CD4-positive, alpha-beta T cell (primary cell): ENCODE measurements at regions not wholly inside any gene's neighbourhood (a gene's known extent, or its start where the extent isn't known, plus 50 kb on each side); places are given as distances from the start of the nearest gene placed in this dataset.

Source experiments
- ATAC-seq: fragments of 200-7000 bp; cut with Tn5 transposase; one replicate; pipeline ENCODE4 v1.10.0; 2022; ENCODE audit warnings: mild to moderate bottlenecking; ENCODE audit not compliant: poor library complexity
- CTCF ChIA-PET: fragments of 350-600 bp; sonication (Branson Sonifier 250); formaldehyde crosslinking; loops from one replicate; lab custom pipeline; 2021; ENCODE audit warnings: antibody characterized with exemption, inconsistent platforms; lab: Charles Lee
- POLR2A ChIA-PET: fragments of 350-600 bp; sonication (Branson Sonifier 250); formaldehyde crosslinking; loops from one replicate; lab custom pipeline; 2021; ENCODE audit warnings: antibody characterized with exemption, inconsistent platforms; lab: Charles Lee
- DNase-seq, 14 experiments: peaks; one replicate each; pipeline ENCODE4 v3.0.0-alpha.2; 2013 to 2020; ENCODE audit warnings: mixed read lengths in 2 of 14
- H3K27ac ChIP-seq, 2 donors: one replicate each; pipeline versions ENCODE4 v1.5.1 to v1.7.0; 2013; ENCODE audit warnings: low read length in 2 of 2, low read depth in 1 of 2, mild to moderate bottlenecking in 1 of 2
- H3K27me3 ChIP-seq, 2 experiments: 1 replicate in 1 of 2; 2 replicates in 1 of 2; pipeline versions ENCODE4 v1.6.1 to v1.7.0; 2013; ENCODE audit warnings: low read length in 2 of 2, control low read depth in 1 of 2, mild to moderate bottlenecking in 1 of 2, moderate library complexity in 1 of 2; ENCODE audit not compliant: insufficient read depth in 2 of 2, control insufficient read depth in 1 of 2
- H3K36me3 ChIP-seq: one replicate; pipeline ENCODE4 v1.6.1; 2013; ENCODE audit warnings: low read length, control low read depth; ENCODE audit not compliant: insufficient read depth
- H3K4me1 ChIP-seq: one replicate; pipeline ENCODE4 v1.6.1; 2013; ENCODE audit warnings: low read length, control low read depth; ENCODE audit not compliant: insufficient read depth
- H3K4me3 ChIP-seq: one replicate; pipeline ENCODE4 v1.5.1; 2013; ENCODE audit warnings: mild to moderate bottlenecking, low read length, moderate library complexity
- H3K9me3 ChIP-seq, 2 experiments: 1 replicate in 1 of 2; 2 replicates in 1 of 2; pipeline versions ENCODE4 v1.6.1 to v1.7.0; 2013; ENCODE audit warnings: low read length in 2 of 2, mild to moderate bottlenecking in 2 of 2, control low read depth in 1 of 2, moderate library complexity in 1 of 2; ENCODE audit not compliant: control insufficient read depth in 1 of 2, insufficient read depth in 1 of 2
- H3K27ac Mint-ChIP-seq: one replicate; pipeline ENCODE4 v1.8.0; 2020; ENCODE audit warnings: mixed read lengths
- H3K27me3 Mint-ChIP-seq: one replicate; pipeline ENCODE4 v1.8.0; 2021; ENCODE audit warnings: mixed read lengths
- H3K36me3 Mint-ChIP-seq: one replicate; pipeline ENCODE4 v1.8.0; 2021; ENCODE audit warnings: low read depth, mixed read lengths
- H3K4me1 Mint-ChIP-seq: one replicate; pipeline ENCODE4 v1.8.0; 2021; ENCODE audit warnings: low read depth, mixed read lengths
- H3K4me3 Mint-ChIP-seq: one replicate; pipeline ENCODE4 v1.8.0; 2020; ENCODE audit warnings: mild to moderate bottlenecking, mixed read lengths
- H3K9me3 Mint-ChIP-seq: one replicate; pipeline ENCODE4 v1.8.0; 2020; ENCODE audit warnings: mixed read lengths
- CTCF ChIP-seq: fragments of 200-600 bp; IDR thresholded peaks from one replicate; pipeline ENCODE4 v1.8.0; 2022; ENCODE audit warnings: antibody characterized with exemption, mild to moderate bottlenecking
- intact Hi-C, 2 experiments: fragments of 100-400 bp; cut with DNase I in 1 of 2; cut with micrococcal nuclease in 1 of 2; formaldehyde crosslinking; loops; one replicate each; pipeline versions ENCODE4 v1.15.1 to v1.9.0; 2023 to 2025; cut with DNase I, micrococcal nuclease

- no peak for TF ChIP-seq CTCF
- H3K27me3 ChIP-seq, result no peaks in the 10 kb centered on the region
- H3K27ac ChIP-seq, result no peak overlapping the region
- Mint-ChIP-seq H3K9me3 (no peaks in the 10 kb centered on the region), H3K4me3 (no peak overlapping the region), H3K27ac (no peak overlapping the region), H3K4me1 (no peaks in the 10 kb centered on the region), H3K36me3 (no peaks in the 10 kb centered on the region), H3K27me3 (no peaks in the 10 kb centered on the region)
- no peak overlapping the region for H3K4me3 ChIP-seq
- ChIA-PET CTCF (no interaction called here), POLR2A (no interaction called here)
- no peaks in the 10 kb centered on the region for H3K9me3 ChIP-seq
- intact Hi-C loops, result no loop called here
- DNase-seq, result no peak
- no peaks in the 10 kb centered on the region for H3K4me1 ChIP-seq
- no peaks in the 10 kb centered on the region for H3K36me3 ChIP-seq
- no peak for ATAC-seq
Measured at GRCh38 chr12:79527473-79527872, 163.3 kb downstream of the PAWR start.

GRCh38 chr12:79525357-79525756 is 165.4 kb downstream of the PAWR start:
- no peaks in the 10 kb centered on the region for H3K27me3 ChIP-seq
- Mint-ChIP-seq H3K36me3 (no peaks in the 10 kb centered on the region), H3K4me1 (no peaks in the 10 kb centered on the region), H3K9me3 (no peaks in the 10 kb centered on the region), H3K27ac (no peak overlapping the region), H3K27me3 (no peaks in the 10 kb centered on the region), H3K4me3 (no peak overlapping the region)
- no peaks in the 10 kb centered on the region for H3K9me3 ChIP-seq
- ATAC-seq (no peak), DNase-seq (no peak)
- CTCF ChIA-PET, result no interaction called here
- no peaks in the 10 kb centered on the region for H3K4me1 ChIP-seq
- no peak for TF ChIP-seq CTCF
- no peak overlapping the region for H3K27ac ChIP-seq
- POLR2A ChIA-PET, result no interaction called here
- intact Hi-C loops, result no loop called here
- no peak overlapping the region for H3K4me3 ChIP-seq
- no peaks in the 10 kb centered on the region for H3K36me3 ChIP-seq

- no peaks in the 10 kb centered on the region for H3K4me1 Mint-ChIP-seq
- POLR2A ChIA-PET, result no interaction called here
- CTCF ChIA-PET, result no interaction called here
- no peak overlapping the region for H3K27ac Mint-ChIP-seq
- H3K4me3 ChIP-seq, result no peak overlapping the region
- ATAC-seq (no peak), DNase-seq (no peak)
- H3K27me3 ChIP-seq, result no peaks in the 10 kb centered on the region
- no peaks in the 10 kb centered on the region for H3K27me3 Mint-ChIP-seq
- intact Hi-C loops, result no loop called here
- TF ChIP-seq CTCF, result no peak
- no peaks in the 10 kb centered on the region for H3K9me3 Mint-ChIP-seq
- H3K4me1 ChIP-seq, result no peaks in the 10 kb centered on the region
- H3K9me3 ChIP-seq, result no peaks in the 10 kb centered on the region
- no peaks in the 10 kb centered on the region for H3K36me3 Mint-ChIP-seq
- H3K36me3 ChIP-seq, result no peaks in the 10 kb centered on the region
- H3K4me3 Mint-ChIP-seq, result no peak overlapping the region
- H3K27ac ChIP-seq, result no peak overlapping the region
Measured at GRCh38 chr12:79524507-79525148, 166.1 kb downstream of the PAWR start.
